Breast epithelium (tissue), 4 donors: ENCODE measurements at regions not wholly inside any gene's neighbourhood (a gene's known extent, or its start where the extent isn't known, plus 50 kb on each side); places are given as distances from the start of the nearest gene placed in this dataset.
"Not testable (repeated sequence)": the region's sequence is repeated elsewhere in the genome, so short reads cannot be mapped to it uniquely, and the experiment has no call there.

Source experiments
- DNase-seq, 2 donors: peaks; one replicate each; pipeline ENCODE4 v3.0.0-alpha.2; 2019; ENCODE audit warnings: low spot score in 2 of 2
- H3K27ac ChIP-seq, 2 donors: fragments of 200-600 bp; sonication (generic) in 1 of 2; one replicate each; pipeline ENCODE4 v1.5.1; 2016 to 2019; ENCODE audit warnings: mild to moderate bottlenecking in 1 of 2
- H3K27me3 ChIP-seq, 2 donors: fragments of 200-600 bp; sonication (generic) in 1 of 2; one replicate each; pipeline versions ENCODE4 v1.5.1 to v1.6.0; 2017 to 2019; ENCODE audit warnings: control low read depth in 1 of 2, mild to moderate bottlenecking in 1 of 2
- H3K36me3 ChIP-seq: fragments of 200-600 bp; one replicate; pipeline ENCODE4 v1.5.1; 2019
- H3K4me1 ChIP-seq, 2 donors: fragments of 200-600 bp; sonication (generic); one replicate each; pipeline ENCODE4 v1.5.1; 2016 to 2019; ENCODE audit warnings: control low read depth in 1 of 2
- H3K4me3 ChIP-seq, 3 donors: fragments of 200-600 bp; sonication (generic); 1 replicate in 2 of 3; 2 replicates in 1 of 3; pipeline ENCODE4 v1.5.1; 2016 to 2019; ENCODE audit warnings: mild to moderate bottlenecking in 3 of 3, moderate library complexity in 2 of 3
- H3K9me3 ChIP-seq, 2 donors: fragments of 200-600 bp; sonication (generic) in 1 of 2; one replicate each; pipeline ENCODE4 v1.5.1; 2016 to 2019; ENCODE audit warnings: control low read depth in 1 of 2
- POLR2A ChIP-seq: fragments of 450-650 bp; IDR thresholded peaks from one replicate; pipeline ENCODE4 v1.6.1; 2016; ENCODE audit warnings: antibody characterized with exemption, mild to moderate bottlenecking, moderate library complexity
- POLR2AphosphoS5 ChIP-seq, 3 donors: sonication (generic); formaldehyde crosslinking; IDR thresholded peaks; one replicate each; pipeline ENCODE4 v1.6.1; 2017; ENCODE audit warnings: antibody characterized with exemption in 3 of 3
- intact Hi-C: fragments of 100-400 bp; cut with DNase I; formaldehyde crosslinking; loops from one replicate; pipeline ENCODE4 v1.15.1; 2023; ENCODE audit warnings: low total_unique reads
- TF ChIP-seq, protein P1 (sequence below), 3 donors: fragments of 450-650 bp; IDR thresholded peaks; one replicate each; pipeline ENCODE4 v1.5.1; 2016 to 2017; ENCODE audit warnings: antibody characterized with exemption in 3 of 3, mild to moderate bottlenecking in 3 of 3, moderate library complexity in 3 of 3

DNA sequence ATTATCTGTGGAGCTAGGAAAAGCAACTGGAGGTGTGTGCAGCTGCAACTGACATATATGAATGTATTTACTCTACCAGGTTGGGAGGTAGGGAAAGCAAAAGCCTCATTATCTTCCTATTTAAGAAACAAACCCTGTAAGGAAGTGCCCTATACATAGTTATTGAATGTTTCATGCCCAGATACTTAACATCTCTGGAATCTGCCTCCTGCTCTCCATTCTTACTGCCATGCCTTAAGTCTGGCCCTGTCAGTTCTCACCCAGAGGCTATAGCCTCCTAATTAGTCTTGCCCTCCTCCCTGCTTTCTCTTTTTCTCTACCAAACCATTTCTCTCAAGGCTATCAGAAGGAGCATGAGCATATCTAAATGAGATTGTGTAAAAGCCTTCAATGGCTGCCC is 542.6 kb upstream of the LRRN3 start:
- no peaks in the 10 kb centered on the region for H3K27me3 ChIP-seq
- no peak for DNase-seq
- no peak overlapping the region for H3K4me3 ChIP-seq
- peaks cover 13 to 21% of the 10 kb centered on the region in 2 donors for H3K9me3 ChIP-seq
- H3K27ac ChIP-seq = no peak overlapping the region
- no peaks in the 10 kb centered on the region for H3K4me1 ChIP-seq
- intact Hi-C loops = no loop called here
- no peaks in the 10 kb centered on the region for H3K36me3 ChIP-seq
- TF ChIP-seq, protein P1, sequence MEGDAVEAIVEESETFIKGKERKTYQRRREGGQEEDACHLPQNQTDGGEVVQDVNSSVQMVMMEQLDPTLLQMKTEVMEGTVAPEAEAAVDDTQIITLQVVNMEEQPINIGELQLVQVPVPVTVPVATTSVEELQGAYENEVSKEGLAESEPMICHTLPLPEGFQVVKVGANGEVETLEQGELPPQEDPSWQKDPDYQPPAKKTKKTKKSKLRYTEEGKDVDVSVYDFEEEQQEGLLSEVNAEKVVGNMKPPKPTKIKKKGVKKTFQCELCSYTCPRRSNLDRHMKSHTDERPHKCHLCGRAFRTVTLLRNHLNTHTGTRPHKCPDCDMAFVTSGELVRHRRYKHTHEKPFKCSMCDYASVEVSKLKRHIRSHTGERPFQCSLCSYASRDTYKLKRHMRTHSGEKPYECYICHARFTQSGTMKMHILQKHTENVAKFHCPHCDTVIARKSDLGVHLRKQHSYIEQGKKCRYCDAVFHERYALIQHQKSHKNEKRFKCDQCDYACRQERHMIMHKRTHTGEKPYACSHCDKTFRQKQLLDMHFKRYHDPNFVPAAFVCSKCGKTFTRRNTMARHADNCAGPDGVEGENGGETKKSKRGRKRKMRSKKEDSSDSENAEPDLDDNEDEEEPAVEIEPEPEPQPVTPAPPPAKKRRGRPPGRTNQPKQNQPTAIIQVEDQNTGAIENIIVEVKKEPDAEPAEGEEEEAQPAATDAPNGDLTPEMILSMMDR (IDR thresholded peaks at IDR 0.05) = no peak
- TF ChIP-seq POLR2A = no peak
- TF ChIP-seq POLR2AphosphoS5 (IDR thresholded peaks at IDR 0.05) = no peak

DNA sequence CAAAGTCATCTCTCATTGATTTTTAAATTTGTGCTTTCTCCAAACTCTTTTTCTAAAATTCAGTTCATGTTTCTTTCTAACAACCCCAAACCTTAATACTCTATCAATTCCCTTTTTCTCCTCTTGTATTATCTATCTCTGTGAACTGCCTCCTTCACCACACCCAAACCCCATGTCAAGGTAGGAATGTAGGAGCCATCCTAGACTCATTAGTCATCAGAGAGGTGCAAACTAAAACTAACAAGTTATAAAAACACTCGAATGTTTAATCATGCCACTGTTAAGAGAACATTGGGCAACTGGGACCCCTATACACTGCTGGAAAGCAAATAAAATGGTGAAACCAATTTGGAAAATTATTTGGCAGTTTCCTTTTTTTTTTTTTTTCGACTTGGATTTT is 533.8 kb upstream of the LRRN3 start:
- Histone ChIP-seq H3K4me3 (no peak overlapping the region), H3K27me3 (no peaks in the 10 kb centered on the region), H3K27ac (no peak overlapping the region), H3K9me3 (peaks cover 2 to 4% of the 10 kb centered on the region in 2 donors), H3K36me3 (no peaks in the 10 kb centered on the region), H3K4me1 (no peaks in the 10 kb centered on the region)
- no peak for DNase-seq
- intact Hi-C loops = no loop called here
- TF ChIP-seq POLR2A (no peak), POLR2AphosphoS5 (IDR thresholded peaks at IDR 0.05) (no peak)
- TF ChIP-seq, protein P1 (IDR thresholded peaks at IDR 0.05) = no peak

DNA sequence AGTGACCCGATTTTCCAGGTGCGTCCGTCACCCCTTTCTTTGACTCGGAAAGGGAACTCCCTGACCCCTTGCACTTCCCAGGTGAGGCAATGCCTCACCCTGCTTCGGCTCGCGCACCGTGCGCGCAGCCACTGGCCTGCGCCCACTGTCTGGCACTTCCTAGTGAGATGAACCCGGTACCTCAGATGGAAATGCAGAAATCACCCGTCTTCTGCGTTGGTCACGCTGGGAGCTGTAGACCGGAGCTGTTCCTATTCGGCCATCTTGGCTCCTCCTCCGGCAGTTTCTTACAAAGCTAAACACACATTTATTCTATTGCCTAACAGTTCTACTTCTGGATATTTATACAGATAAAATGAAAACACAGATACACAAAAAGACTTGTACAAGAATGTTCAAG is 527.6 kb upstream of the LRRN3 start:
- H3K36me3 ChIP-seq, H3K9me3 ChIP-seq, intact Hi-C loops, H3K27ac ChIP-seq, H3K27me3 ChIP-seq, H3K4me3 ChIP-seq, H3K4me1 ChIP-seq, DNase-seq: not testable (repeated sequence)

DNA sequence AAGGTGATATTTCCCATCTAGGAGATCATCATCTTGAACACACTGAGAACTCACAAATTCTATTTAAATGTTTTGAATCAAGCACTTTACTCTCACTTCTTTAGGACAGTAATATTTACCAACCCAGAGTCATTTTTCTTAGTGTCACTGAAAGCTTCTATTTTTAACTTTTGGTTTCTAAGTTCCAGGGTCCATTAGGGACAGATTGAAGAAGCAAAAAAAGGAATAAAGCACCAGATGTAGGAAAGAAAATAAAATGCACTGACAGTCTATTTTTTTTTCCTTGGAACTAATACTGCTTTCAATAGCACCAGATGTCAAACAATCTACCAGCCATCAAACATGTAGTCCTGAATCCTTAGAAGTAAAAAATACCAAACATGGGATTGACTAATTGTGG is 526.7 kb upstream of the LRRN3 start:
- no peaks in the 10 kb centered on the region for H3K4me1 ChIP-seq
- no peaks in the 10 kb centered on the region for H3K9me3 ChIP-seq
- TF ChIP-seq, protein P1 (IDR thresholded peaks at IDR 0.05) = no peak
- no peak overlapping the region for H3K27ac ChIP-seq
- intact Hi-C loops = no loop called here
- no peaks in the 10 kb centered on the region for H3K36me3 ChIP-seq
- no peak overlapping the region for H3K4me3 ChIP-seq
- no peak for DNase-seq
- H3K27me3 ChIP-seq = no peaks in the 10 kb centered on the region

DNA sequence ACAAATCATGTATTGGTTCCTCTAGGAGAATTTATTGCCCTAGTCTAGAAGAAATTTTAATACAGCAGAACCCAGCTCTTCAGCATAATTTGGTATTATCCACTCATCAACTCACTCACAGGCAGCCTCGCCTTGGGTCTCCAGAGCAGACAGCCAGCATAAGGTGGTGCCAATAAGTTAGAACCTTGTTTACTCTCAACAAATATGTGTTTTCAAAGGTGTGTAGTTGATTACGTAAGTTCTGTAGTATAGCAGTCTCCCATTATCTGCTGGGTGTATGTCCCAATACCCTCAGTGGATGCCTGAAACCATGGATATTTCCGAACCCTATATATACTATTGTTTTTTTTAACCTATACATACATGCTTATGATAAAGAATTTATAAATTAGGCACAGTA is 522.5 kb upstream of the LRRN3 start:
- TF ChIP-seq POLR2A (no peak), POLR2AphosphoS5 (IDR thresholded peaks at IDR 0.05) (no peak)
- TF ChIP-seq, protein P1 (IDR thresholded peaks at IDR 0.05) = no peak
- H3K4me3 ChIP-seq = no peak overlapping the region
- no peaks in the 10 kb centered on the region for H3K9me3 ChIP-seq
- DNase-seq = no peak
- H3K36me3 ChIP-seq = no peaks in the 10 kb centered on the region
- no peak overlapping the region for H3K27ac ChIP-seq
- intact Hi-C loops = no loop called here
- H3K4me1 ChIP-seq = no peaks in the 10 kb centered on the region
- no peaks in the 10 kb centered on the region for H3K27me3 ChIP-seq

DNA sequence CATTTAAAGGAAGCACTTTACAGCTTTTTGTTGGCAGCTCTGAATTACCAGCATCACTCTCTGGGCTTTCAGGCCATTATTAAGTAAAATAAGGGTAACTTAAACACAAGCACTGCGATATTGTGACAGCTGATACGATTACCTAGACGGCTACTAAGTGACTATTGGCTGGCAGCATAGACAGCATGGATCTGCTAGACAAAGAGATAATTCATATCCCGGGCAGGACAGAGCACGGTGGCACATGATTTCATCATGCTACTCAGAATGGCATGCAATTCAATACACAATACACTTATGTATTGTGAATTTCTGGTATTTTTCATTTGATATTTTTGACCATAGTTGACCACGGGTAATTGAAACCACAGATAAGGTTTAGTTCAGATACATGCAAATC is 522.0 kb upstream of the LRRN3 start:
- TF ChIP-seq POLR2A (no peak), POLR2AphosphoS5 (IDR thresholded peaks at IDR 0.05) (no peak)
- TF ChIP-seq, protein P1 (IDR thresholded peaks at IDR 0.05) = no peak
- Histone ChIP-seq H3K27me3 (no peaks in the 10 kb centered on the region), H3K36me3 (no peaks in the 10 kb centered on the region), H3K4me3 (no peak overlapping the region), H3K27ac (no peak overlapping the region), H3K4me1 (no peaks in the 10 kb centered on the region), H3K9me3 (no peaks in the 10 kb centered on the region)
- DNase-seq = no peak
- intact Hi-C loops = no loop called here
